ENCODE measurements at regions not wholly inside any gene's neighbourhood (a gene's known extent, or its start where the extent isn't known, plus 50 kb on each side); places are given as distances from the start of the nearest gene placed in this dataset.

GRCh38 chr2:240205772-240206171, 65.3 kb upstream of the OTOS start:
- TF ChIP-seq CTCF (IDR thresholded peaks at IDR 0.05) (no peak), POLR2AphosphoS5 (IDR thresholded peaks at IDR 0.05) (no peak), POLR2A (IDR thresholded peaks at IDR 0.05; ENCODE audit: low read depth) (no peak)
